ENCODE measurements at regions not wholly inside any gene's neighbourhood (a gene's known extent, or its start where the extent isn't known, plus 50 kb on each side); places are given as distances from the start of the nearest gene placed in this dataset.
"Not testable (repeated sequence)": the region's sequence is repeated elsewhere in the genome, so short reads cannot be mapped to it uniquely, and the experiment has no call there.

DNA sequence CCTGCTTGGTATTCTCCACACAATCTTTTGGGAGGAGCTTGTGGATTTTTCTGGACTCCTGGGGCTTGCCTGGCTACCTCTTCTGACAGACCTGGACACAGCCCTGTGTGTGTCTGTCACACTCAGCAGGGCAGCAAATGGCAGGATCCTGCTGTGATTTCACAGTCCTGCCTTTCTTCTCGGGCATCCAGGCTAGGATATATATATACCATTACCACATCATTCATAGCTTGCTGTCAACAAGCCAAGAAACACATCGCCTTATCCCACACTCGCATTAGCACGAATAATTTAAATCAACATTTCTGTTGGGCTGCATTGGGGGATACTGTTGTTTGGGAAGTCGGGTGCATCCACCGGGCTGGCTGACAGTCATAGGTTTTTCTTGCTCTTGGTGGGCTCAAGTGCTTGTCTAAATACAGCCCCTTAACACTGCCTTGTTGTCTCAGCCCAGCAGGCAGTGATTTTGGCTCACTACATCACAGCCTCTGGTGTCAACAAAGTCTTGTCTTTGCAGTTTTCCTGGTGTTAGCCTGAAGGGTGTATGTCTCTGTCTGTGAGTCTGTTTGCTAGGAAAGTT is 154.9 kb upstream of the FERMT1 start:
- H4K8ac ChIP-seq (replicated peaks; ENCODE audit: insufficient read length, low read depth, low read length) = no peak overlapping the region
- H3T11ph ChIP-seq (ENCODE audit: low read length) = no peak overlapping the region
- H3K9ac ChIP-seq (ENCODE audit: extremely low read depth, insufficient read length, low read length) = no peak overlapping the region
- no peak overlapping the region for H2BK12ac ChIP-seq (ENCODE audit: insufficient read length, low read depth, low read length)
- H2BK15ac ChIP-seq (ENCODE audit: low read depth, low read length) = no peak overlapping the region
- whole genome bisulfite sequencing (ENCODE audit: extremely low coverage, insufficient read length, low lambda C conversion rate) = no CpG with 5 or more reads among the region's 6 CpGs
- no peaks in the 10 kb centered on the region for H3K4me1 ChIP-seq (ENCODE audit: insufficient read depth, low read length)
- no peak overlapping the region for H3K4me2 ChIP-seq (ENCODE audit: insufficient read depth, insufficient read length, low read length)
- no peak overlapping the region for H3K18ac ChIP-seq (ENCODE audit: insufficient read length, low read depth, low read length)
- H3K14ac ChIP-seq (ENCODE audit: insufficient read depth, low read length) = no peak overlapping the region
- H3K79me1 ChIP-seq (ENCODE audit: insufficient read depth, low read depth, low read length, poor library complexity, severe bottlenecking) = no peaks in the 10 kb centered on the region
- DNase-seq = no peak
- H2BK5ac ChIP-seq (ENCODE audit: insufficient read length, low read length) = no peak overlapping the region
- peaks cover 11 to 12% of the 10 kb centered on the region in 2 experiments for H3K9me3 Mint-ChIP-seq
- H3K27ac ChIP-seq (ENCODE audit: insufficient read length, low read depth, low read length) = no peak overlapping the region
- H3K23me2 ChIP-seq (ENCODE audit: insufficient read length, low read depth, low read length, poor library complexity, severe bottlenecking) = no peaks in the 10 kb centered on the region
- H3K9me3 ChIP-seq (ENCODE audit: control insufficient read depth, low read depth, low read length) = no peaks in the 10 kb centered on the region
- H3K4ac ChIP-seq (ENCODE audit: low read depth, low read length) = no peak overlapping the region
- H3K4me3 Mint-ChIP-seq = no peak overlapping the region; a peak in 1 of 5 replicates
- H4K5ac ChIP-seq (ENCODE audit: insufficient read length, low read depth, low read length) = no peak overlapping the region
- H4K91ac ChIP-seq (ENCODE audit: insufficient read length, low read depth, low read length) = no peak overlapping the region
- no peak overlapping the region for H3K23ac ChIP-seq (ENCODE audit: insufficient read length, low read depth, low read length)
- no peaks in the 10 kb centered on the region for H4K20me1 ChIP-seq (ENCODE audit: control insufficient read depth, insufficient read depth, insufficient read length)
- H2BK20ac ChIP-seq (ENCODE audit: low read depth, low read length, poor library complexity, severe bottlenecking) = no peak overlapping the region
- no peaks in the 10 kb centered on the region for H3K79me2 ChIP-seq (ENCODE audit: insufficient read depth, low read length)
- no peak overlapping the region for H2AFZ ChIP-seq (ENCODE audit: low read length)
- no peaks in the 10 kb centered on the region for H3K4me1 Mint-ChIP-seq
- H3K36me3 Mint-ChIP-seq (ENCODE audit: insufficient read depth in 1 of 3, low read depth in 3 of 3) = peaks cover 2 to 4% (median 3%) of the 10 kb centered on the region in 3 experiments
- H3K27me3 Mint-ChIP-seq (ENCODE audit: low read depth) = no peaks in the 10 kb centered on the region; the same call in 1 of the 2 replicates
- no peaks in the 10 kb centered on the region for H3K27me3 ChIP-seq (ENCODE audit: insufficient read depth, low read length)
- H3K56ac ChIP-seq (ENCODE audit: insufficient read length, low read depth, low read length) = no peak overlapping the region
- H3K27ac Mint-ChIP-seq = 0 out of 7 replicates have a peak overlapping the region, but pooled peaks of 1 of the 3 experiments have one; percentile 52
- no peak overlapping the region for H2AK5ac ChIP-seq (ENCODE audit: insufficient read length, low read length)
- H2BK120ac ChIP-seq (ENCODE audit: low read depth, low read length, poor library complexity, severe bottlenecking) = no peak overlapping the region
- TF ChIP-seq, protein P1, sequence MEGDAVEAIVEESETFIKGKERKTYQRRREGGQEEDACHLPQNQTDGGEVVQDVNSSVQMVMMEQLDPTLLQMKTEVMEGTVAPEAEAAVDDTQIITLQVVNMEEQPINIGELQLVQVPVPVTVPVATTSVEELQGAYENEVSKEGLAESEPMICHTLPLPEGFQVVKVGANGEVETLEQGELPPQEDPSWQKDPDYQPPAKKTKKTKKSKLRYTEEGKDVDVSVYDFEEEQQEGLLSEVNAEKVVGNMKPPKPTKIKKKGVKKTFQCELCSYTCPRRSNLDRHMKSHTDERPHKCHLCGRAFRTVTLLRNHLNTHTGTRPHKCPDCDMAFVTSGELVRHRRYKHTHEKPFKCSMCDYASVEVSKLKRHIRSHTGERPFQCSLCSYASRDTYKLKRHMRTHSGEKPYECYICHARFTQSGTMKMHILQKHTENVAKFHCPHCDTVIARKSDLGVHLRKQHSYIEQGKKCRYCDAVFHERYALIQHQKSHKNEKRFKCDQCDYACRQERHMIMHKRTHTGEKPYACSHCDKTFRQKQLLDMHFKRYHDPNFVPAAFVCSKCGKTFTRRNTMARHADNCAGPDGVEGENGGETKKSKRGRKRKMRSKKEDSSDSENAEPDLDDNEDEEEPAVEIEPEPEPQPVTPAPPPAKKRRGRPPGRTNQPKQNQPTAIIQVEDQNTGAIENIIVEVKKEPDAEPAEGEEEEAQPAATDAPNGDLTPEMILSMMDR (conservative IDR thresholded peaks at IDR 0.05) = no peak

DNA sequence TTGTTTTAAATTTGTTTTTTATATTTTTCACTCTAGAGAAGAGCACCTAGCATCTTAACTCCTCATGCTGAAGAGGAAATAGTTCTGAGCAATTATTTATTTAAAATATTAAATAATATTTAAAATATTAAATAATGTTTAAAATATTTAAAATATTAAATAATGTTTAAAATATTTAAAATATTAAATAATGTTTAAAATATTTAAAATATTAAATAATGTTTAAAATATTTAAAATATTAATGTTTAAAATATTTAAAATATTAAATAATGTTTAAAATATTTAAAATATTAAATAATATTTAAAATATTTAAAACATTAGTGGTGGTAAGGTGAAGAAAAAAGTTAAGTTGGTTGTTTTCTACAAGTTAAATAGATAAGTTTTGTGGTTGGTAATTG is 147.6 kb upstream of the FERMT1 start:
- H3K4me3 Mint-ChIP-seq; H3K23me2 ChIP-seq (ENCODE audit: insufficient read length, low read depth, low read length, poor library complexity, severe bottlenecking); H3K79me2 ChIP-seq (ENCODE audit: insufficient read depth, low read length); H2BK15ac ChIP-seq (ENCODE audit: low read depth, low read length); H4K91ac ChIP-seq (ENCODE audit: insufficient read length, low read depth, low read length); H3K14ac ChIP-seq (ENCODE audit: insufficient read depth, low read length); H2BK12ac ChIP-seq (ENCODE audit: insufficient read length, low read depth, low read length); H3K4me2 ChIP-seq (ENCODE audit: insufficient read depth, insufficient read length, low read length); H2AK5ac ChIP-seq (ENCODE audit: insufficient read length, low read length); H3K27me3 ChIP-seq (ENCODE audit: insufficient read depth, low read length); H3T11ph ChIP-seq (ENCODE audit: low read length); H3K23ac ChIP-seq (ENCODE audit: insufficient read length, low read depth, low read length); H4K20me1 ChIP-seq (ENCODE audit: control insufficient read depth, insufficient read depth, insufficient read length); H3K27ac Mint-ChIP-seq; H4K5ac ChIP-seq (ENCODE audit: insufficient read length, low read depth, low read length); H3K9me3 Mint-ChIP-seq; H2BK120ac ChIP-seq (ENCODE audit: low read depth, low read length, poor library complexity, severe bottlenecking); H2BK20ac ChIP-seq (ENCODE audit: low read depth, low read length, poor library complexity, severe bottlenecking); H3K4me1 Mint-ChIP-seq; H3K79me1 ChIP-seq (ENCODE audit: insufficient read depth, low read depth, low read length, poor library complexity, severe bottlenecking); H3K56ac ChIP-seq (ENCODE audit: insufficient read length, low read depth, low read length); H3K4me1 ChIP-seq (ENCODE audit: insufficient read depth, low read length); H3K9me3 ChIP-seq (ENCODE audit: control insufficient read depth, low read depth, low read length); H4K8ac ChIP-seq (replicated peaks; ENCODE audit: insufficient read length, low read depth, low read length); H3K9ac ChIP-seq (ENCODE audit: extremely low read depth, insufficient read length, low read length); H3K4ac ChIP-seq (ENCODE audit: low read depth, low read length); H2BK5ac ChIP-seq (ENCODE audit: insufficient read length, low read length); H3K18ac ChIP-seq (ENCODE audit: insufficient read length, low read depth, low read length); H3K27me3 Mint-ChIP-seq (ENCODE audit: low read depth); H3K36me3 Mint-ChIP-seq (ENCODE audit: insufficient read depth in 1 of 3, low read depth in 3 of 3); H2AFZ ChIP-seq (ENCODE audit: low read length); DNase-seq; H3K27ac ChIP-seq (ENCODE audit: insufficient read length, low read depth, low read length): not testable (repeated sequence)

Measured in H9 (cell line).